Calu3 (cell line): ENCODE measurements at regions not wholly inside any gene's neighbourhood (a gene's known extent, or its start where the extent isn't known, plus 50 kb on each side); places are given as distances from the start of the nearest gene placed in this dataset.

ENCODE experiments used
- BruUV-seq: library from RNA; stranded (reverse); fragments of 400-500 nt; replicated peaks from 2 replicates; lab custom pipeline; 2021; lab: Mats Ljungman, UMichigan
- CTCF ChIA-PET: fragments of 300-600 bp; sonication (Branson Sonifier 250); formaldehyde crosslinking; loops from one replicate; lab custom pipeline; 2022; ENCODE audit warnings: antibody characterized with exemption; lab: Charles Lee
- DNase-seq: peaks from one replicate; pipeline ENCODE4 v3.0.0; 2022
- H3K27ac Mint-ChIP-seq: one replicate; pipeline ENCODE4 v1.8.0; 2022; ENCODE audit warnings: mixed read lengths; ENCODE audit not compliant: unreplicated experiment
- H3K27me3 Mint-ChIP-seq: one replicate; pipeline ENCODE4 v1.8.0; 2022; ENCODE audit warnings: mixed read lengths; ENCODE audit not compliant: unreplicated experiment
- H3K36me3 Mint-ChIP-seq: one replicate; pipeline ENCODE4 v1.8.0; 2022; ENCODE audit warnings: mild to moderate bottlenecking, moderate library complexity, mixed read lengths; ENCODE audit not compliant: insufficient read depth, unreplicated experiment
- H3K4me1 Mint-ChIP-seq: one replicate; pipeline ENCODE4 v1.8.0; 2022; ENCODE audit warnings: mild to moderate bottlenecking, low read depth, mixed read lengths; ENCODE audit not compliant: unreplicated experiment
- H3K4me3 Mint-ChIP-seq: one replicate; pipeline ENCODE4 v1.8.0; 2022; ENCODE audit warnings: mild to moderate bottlenecking, low read depth, moderate library complexity, mixed read lengths; ENCODE audit not compliant: unreplicated experiment
- H3K9me3 Mint-ChIP-seq: one replicate; pipeline ENCODE4 v1.8.0; 2022; ENCODE audit warnings: low read depth, mixed read lengths; ENCODE audit not compliant: unreplicated experiment
- CTCF ChIP-seq: fragments of 200-600 bp; IDR thresholded peaks from one replicate; pipeline ENCODE4 v1.8.0; 2022; ENCODE audit warnings: antibody characterized with exemption; ENCODE audit not compliant: unreplicated experiment
- intact Hi-C: fragments of 100-400 bp; cut with micrococcal nuclease; formaldehyde crosslinking; loops from one replicate; pipeline ENCODE4 v1.10.0; 2022; ENCODE audit not compliant: unreplicated experiment

GRCh38 chr5:2191972-2192371 is 309.2 kb upstream of the IRX4 start:
- intact Hi-C loops: no loop called here
- CTCF ChIA-PET: no interaction called here
- no peaks in the 10 kb centered on the region for H3K27me3 Mint-ChIP-seq
- peaks cover under 1% of the 10 kb centered on the region for H3K9me3 Mint-ChIP-seq
- no peak for DNase-seq
- BruUV-seq: no TSS peak
- no peak overlapping the region for H3K4me3 Mint-ChIP-seq
- no peak for TF ChIP-seq CTCF
- no peaks in the 10 kb centered on the region for H3K4me1 Mint-ChIP-seq
- no peaks in the 10 kb centered on the region for H3K36me3 Mint-ChIP-seq
- H3K27ac Mint-ChIP-seq: no peak overlapping the region

DNA sequence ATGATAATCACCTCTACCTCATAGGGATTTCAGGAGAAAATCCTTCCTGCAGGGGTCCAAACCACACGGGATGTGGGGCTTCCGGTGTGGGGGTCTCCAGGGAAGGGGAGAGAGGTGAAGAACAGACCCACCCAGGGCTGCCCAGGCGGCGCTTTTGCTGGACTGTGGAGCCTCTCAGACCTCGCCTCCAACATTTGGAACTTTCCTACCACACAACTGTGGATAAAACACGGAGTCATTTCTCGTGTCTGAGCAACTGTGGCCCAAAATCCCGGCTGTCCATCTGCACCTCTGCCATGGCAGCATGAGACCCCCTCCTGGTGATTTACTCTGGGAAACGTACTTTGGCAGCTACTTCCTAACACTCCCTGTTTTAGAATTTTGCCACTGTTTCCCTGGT is 307.8 kb upstream of the IRX4 start:
- intact Hi-C loops: no loop called here
- Mint-ChIP-seq H3K27me3 (no peaks in the 10 kb centered on the region), H3K4me1 (no peaks in the 10 kb centered on the region), H3K9me3 (no peaks in the 10 kb centered on the region), H3K4me3 (no peak overlapping the region), H3K36me3 (no peaks in the 10 kb centered on the region), H3K27ac (no peak overlapping the region)
- DNase-seq: no peak
- CTCF ChIA-PET: no interaction called here
- no peak for TF ChIP-seq CTCF
- BruUV-seq: no TSS peak

- Mint-ChIP-seq H3K27me3 (no peaks in the 10 kb centered on the region), H3K9me3 (peaks cover 5% of the 10 kb centered on the region), H3K4me3 (no peak overlapping the region), H3K27ac (no peak overlapping the region), H3K36me3 (no peaks in the 10 kb centered on the region), H3K4me1 (no peaks in the 10 kb centered on the region)
- CTCF ChIA-PET: no interaction called here
- no peak for DNase-seq
- intact Hi-C loops: no loop called here
- BruUV-seq: no TSS peak
- no peak for TF ChIP-seq CTCF
These were observed 305.9 kb upstream of the IRX4 start for GRCh38 chr5:2188661-2189060.

DNA sequence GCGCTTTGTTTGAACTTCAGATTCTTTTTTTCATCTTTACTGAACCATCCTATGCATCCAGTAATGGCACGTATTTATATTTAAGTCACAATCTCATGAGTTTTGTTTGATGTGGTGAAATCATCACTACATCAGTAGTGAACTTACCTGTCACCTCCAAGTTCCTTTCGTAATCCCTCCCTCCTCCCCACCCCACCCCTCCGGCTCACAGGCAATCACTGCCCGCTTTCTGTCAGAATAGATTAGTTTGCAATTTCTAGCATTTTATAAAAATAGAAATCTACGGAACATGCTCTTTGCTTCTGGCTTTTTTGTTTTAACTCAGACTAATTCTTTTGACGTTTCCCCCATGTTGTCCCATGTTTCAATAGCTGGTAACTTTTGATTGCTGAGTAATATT is 305.4 kb upstream of the IRX4 start:
- H3K36me3 Mint-ChIP-seq: no peaks in the 10 kb centered on the region
- H3K9me3 Mint-ChIP-seq: peaks cover 5% of the 10 kb centered on the region
- H3K4me1 Mint-ChIP-seq: no peaks in the 10 kb centered on the region
- no peak for TF ChIP-seq CTCF
- no TSS peak for BruUV-seq
- DNase-seq: no peak
- CTCF ChIA-PET: no interaction called here
- H3K27ac Mint-ChIP-seq: no peak overlapping the region
- H3K27me3 Mint-ChIP-seq: no peaks in the 10 kb centered on the region
- intact Hi-C loops: no loop called here
- H3K4me3 Mint-ChIP-seq: no peak overlapping the region

- CTCF ChIA-PET: no interaction called here
- Mint-ChIP-seq H3K4me3 (no peak overlapping the region), H3K27ac (no peak overlapping the region), H3K9me3 (peaks cover 5% of the 10 kb centered on the region), H3K27me3 (no peaks in the 10 kb centered on the region), H3K4me1 (no peaks in the 10 kb centered on the region), H3K36me3 (no peaks in the 10 kb centered on the region)
- TF ChIP-seq CTCF: no peak
- intact Hi-C loops: no loop called here
- no TSS peak for BruUV-seq
- no peak for DNase-seq
These were observed 305.0 kb upstream of the IRX4 start for GRCh38 chr5:2187687-2188086.
